ENCODE measurements at regions not wholly inside any gene's neighbourhood (a gene's known extent, or its start where the extent isn't known, plus 50 kb on each side); places are given as distances from the start of the nearest gene placed in this dataset.
"Not testable (repeated sequence)": the region's sequence is repeated elsewhere in the genome, so short reads cannot be mapped to it uniquely, and the experiment has no call there.

DNA sequence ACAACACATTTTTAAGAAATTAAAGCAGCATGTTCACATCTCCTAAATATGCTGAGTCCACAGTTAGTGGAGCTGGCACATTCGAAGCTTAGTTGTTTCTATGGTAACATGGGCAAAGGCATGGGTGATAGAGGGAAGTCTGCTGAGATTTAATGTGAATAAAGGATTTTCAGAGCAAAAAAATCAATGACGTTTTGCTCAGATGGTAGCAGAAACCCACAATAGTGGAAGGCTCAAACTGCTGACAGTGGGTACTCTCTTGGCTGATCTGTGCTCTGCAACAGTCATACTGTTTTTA lies 795.1 kb upstream of the ARPP21 start:
- no peak for FAIRE-seq

DNA sequence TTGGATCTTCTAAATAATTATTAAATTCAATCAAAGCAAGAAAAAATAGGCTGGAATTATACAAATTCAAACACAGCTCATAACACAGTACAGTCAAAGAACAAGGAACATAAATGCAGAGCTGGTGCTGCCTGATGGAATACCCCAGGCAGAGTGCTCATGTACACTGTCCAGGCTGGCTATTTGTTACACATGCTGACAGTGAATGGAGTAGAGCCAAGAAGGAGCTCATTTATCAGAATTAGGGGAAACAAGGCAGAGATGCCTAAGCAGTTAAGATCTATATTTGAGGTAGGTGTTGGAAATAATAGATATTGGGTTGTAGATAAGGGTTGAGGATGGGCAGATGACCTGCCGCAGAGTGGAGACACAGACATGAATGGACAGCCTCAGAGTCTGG lies 788.2 kb upstream of the ARPP21 start:
- FAIRE-seq, result no peak

DNA sequence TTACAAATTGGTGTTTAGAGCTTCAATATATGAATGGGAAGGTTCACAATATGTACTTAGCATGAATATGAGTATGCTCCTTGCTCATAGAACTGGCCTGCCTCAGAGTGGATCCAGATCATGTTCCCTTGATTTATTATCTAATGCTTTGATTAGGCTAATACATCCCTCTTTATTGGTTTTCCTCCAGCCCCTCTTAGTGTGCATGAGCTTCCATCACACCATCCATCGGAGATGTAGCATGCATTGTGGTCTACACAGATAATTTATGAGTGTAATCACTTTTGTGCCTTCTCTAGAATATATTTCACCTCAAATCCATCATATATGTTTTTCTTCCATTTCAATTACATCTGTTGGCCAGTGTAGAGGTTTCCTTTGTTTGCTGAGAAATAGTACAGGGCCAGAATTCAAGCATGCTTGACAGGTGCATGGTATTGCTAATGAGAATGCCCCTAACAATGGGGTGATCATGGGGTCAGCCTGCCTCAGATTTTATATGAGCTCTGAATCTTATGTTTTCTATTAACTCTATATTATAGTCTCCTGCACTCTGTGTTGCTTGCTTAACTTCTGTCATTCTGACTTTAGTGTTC lies 786.4 kb upstream of the ARPP21 start:
- no peak for FAIRE-seq

DNA sequence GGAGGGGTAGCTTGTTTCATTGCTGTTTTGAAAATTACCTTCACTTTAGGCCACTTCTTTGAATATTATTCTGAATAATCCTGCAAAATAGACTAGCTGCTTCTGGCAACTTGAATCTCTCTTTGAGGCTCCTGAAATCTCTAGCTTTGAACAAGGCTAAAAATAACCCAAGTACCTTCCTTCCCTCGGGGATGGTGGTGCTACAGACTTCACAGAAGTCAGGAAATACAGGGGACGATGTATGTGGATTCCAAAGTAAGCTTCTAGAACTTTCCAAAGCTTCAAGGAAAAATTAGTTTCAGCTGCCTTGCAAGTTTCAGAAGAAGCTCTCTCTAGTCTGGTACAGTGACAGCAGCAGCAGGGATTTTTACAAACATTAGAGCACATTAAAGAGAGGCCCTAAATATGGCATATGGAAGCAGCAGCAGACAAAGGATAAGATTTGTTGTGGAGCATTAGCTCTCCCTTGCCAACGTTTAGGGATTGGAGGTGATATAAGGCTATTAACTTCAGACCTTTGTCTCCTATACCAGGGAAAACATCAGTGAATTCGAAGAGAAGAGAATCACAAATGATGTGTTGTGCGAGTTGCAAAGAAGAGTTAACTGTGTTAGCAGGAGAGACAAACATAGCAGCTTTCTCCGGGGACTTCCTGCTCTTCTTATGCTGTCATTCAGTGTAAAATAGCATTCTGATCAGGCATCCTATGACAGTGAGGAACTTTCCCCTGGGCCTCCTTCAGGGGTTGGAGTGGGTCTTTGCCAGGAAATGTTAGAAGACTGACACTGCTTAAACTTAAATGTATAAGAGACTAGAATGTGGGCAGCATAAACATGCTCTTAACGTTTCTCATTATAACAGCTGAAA lies 783.0 kb upstream of the ARPP21 start:
- FAIRE-seq, result no peak

DNA sequence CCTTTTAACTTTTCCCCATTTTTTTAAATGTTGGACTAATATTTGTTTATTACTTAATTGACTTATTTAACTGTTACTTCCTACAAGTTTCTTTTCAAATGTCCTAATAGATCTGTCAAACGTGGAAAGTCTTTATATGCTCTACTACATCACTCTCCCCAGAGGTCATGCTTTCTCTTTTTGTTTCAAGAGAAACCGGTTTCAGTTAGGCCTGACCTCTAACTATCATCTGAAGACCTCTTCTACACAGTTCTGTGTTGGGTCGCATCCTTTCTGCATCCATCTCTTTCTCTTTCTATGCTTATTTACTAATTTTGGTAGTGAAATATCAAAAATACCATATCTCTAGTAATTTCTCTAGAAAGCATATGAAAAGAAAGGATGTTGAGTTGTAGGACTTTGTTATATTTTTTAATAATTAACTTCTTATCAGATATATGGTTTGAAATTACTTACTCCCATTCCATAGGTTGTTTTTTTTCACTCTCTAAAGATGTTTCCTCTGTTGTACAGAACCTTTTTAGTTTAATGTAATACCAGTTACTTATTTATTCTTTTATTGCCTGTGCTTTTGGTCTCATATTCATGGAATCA lies 781.2 kb upstream of the ARPP21 start:
- no peak for FAIRE-seq

DNA sequence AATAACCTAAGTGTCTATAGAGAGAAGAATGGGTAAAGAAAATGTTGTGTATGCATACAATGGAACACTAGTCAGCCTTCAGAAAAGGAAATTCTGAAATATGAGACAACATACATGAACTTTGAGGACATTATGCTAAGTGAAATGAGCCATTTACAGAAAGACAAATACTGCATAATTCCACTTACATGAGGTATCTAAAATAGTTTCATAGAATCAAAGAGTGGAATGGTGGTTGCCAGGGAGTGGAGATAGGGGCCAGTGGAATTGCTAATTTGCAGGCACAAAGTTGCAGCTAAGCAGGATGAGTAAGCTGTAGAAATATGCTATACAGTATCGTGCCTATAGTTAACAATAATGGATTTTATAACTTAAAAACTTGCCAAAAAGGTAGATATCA lies 779.6 kb upstream of the ARPP21 start:
- FAIRE-seq, result no peak

DNA sequence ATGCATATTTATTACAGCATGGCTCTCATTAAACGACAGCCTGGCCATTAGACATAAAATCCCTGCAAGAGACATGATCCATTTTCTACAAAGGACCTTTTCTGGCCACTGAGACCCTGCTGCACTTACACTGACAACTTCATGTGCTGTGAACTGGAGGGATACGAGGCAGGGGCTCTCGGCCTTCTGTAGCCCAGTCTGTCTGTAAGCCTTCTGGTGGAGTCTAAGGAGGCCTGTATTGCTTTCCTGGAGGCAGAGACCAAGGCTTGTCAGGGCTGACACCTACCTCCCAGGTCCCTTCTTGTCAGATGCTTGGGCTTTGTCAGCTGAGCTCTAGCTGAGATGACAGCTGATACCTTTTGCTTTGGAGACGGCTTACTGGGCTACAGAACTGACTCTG lies 776.9 kb upstream of the ARPP21 start:
- no peak for FAIRE-seq

DNA sequence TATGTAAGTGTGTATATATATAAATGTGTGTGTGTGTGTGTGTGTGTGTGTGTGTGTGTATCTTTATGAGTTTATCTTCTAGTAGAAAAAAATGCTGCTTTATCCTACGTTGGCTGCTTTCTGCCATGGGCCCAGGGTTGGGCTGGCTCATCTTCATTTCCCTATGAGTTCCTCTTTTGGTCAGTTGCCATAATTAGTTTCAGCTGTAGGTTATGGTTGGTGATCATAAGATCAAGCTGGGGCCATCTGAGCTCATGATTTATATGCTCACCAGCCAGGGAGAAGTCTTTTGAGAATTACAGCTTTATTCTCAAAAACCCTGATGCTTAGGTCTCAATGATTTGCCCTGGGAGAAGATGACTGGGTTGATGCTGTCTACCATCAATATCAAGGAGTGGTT lies 775.8 kb upstream of the ARPP21 start:
- no peak for FAIRE-seq

DNA sequence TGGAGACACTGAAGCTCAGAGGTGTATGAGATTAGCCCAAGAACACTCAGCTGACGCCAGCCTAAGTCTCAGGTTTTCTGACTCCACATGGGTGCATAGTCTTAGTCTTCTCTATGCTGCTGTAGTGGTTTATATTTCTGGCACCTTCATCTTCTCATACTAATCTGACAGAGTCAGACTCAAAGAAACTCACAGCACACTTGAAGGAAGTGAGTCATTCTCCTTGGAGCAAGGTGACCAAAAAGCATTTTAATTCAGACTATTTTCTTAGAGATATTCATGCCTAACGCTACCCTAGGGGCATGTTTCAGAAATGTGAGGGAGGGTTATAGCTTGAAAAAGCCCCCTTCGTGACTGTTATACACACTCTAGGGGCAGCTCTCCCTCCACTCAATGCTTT lies 775.3 kb upstream of the ARPP21 start:
- FAIRE-seq, result no peak

DNA sequence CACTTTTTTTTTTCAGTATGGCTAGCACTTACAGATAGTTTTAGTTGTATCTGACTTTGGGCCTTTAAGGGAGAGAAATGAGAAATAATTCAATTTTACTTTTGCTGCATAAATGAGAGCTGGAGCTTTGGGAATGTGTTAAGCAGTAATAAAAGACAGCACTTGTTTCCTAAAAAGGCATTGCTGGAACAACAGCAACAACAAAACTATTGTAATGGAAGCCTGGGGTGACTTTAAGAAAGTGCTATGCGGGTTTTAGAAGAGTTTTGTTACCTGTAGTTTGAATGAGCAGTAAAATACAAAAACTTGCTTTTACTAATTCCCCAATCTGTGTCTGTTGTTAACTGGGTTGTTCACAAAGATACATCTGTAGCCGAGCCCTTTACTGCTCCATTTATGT lies 774.0 kb upstream of the ARPP21 start:
- no peak for FAIRE-seq

DNA sequence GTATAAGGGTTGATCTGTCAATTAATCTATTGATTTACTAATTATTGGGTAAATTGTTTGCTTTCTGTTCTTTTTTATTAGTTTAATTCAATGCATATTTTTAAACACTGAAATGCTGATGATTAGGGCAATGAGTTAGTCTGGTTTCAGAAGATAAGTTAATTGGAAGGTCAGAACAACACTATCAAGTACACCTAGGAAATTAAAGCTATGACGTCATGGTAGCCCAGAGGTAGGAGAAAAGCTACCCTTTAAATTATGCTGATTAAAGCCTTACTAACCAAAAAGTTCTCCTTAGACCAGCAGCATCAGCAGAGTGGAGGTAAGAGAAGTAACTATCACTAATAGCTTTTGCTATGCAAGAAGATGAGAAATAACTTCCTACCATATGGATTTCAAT lies 770.4 kb upstream of the ARPP21 start:
- no peak for FAIRE-seq

DNA sequence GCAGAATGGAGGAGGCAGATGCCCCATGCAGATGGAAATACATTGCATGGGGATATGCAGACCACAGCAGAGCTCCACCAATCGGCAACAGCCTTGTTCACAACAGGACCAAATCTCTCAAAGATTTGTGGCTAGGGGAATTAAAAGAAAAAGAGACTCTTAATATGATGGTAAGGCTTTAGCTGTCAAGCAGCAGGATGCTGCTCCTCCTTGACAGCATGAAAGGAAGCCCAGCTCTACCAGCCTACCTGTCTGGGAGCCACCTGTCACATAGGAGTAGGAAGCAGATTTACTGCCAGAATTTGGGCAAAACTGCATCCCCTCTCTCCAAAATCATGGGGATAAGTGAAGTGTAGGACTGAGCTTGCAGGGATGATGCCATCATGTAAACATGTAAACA lies 769.6 kb upstream of the ARPP21 start:
- no peak for FAIRE-seq

DNA sequence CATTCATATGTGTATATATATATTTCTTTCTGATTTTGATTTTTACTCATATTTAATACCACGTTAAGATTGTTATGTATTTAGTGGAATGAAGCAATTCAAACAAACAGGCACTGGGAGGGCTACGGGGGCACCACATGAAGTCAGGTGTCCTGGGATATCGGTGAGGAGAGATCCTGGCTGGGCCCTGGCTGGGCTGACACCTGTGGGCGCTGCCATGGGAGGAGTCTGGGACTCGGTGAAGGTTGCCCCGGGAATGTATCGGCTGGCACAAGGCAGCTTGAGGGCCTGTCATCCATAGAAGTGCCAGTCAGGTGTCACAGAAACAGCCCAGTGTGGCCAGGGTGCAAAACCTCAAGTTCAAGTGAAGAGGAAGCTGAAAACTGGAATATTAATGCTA lies 766.9 kb upstream of the ARPP21 start:
- no peak for FAIRE-seq

DNA sequence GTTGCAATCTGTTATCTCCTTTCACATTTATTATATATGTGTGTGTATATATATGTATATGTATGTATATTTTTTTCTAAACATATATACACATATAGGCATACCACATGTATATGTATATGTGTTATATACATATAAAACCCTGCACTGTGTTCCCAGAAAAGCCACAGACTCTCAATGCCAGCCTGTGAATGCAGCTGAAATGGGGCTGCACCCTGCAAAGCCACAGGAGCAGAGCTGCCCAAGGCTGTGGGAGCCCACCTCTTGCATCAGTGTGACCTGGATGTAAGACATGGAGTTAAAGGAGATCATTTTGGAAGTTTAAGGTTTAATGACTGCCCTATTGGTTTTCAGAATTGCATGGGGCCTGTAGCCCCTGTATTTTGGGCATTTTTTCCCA lies 762.3 kb upstream of the ARPP21 start:
- no peak for FAIRE-seq

DNA sequence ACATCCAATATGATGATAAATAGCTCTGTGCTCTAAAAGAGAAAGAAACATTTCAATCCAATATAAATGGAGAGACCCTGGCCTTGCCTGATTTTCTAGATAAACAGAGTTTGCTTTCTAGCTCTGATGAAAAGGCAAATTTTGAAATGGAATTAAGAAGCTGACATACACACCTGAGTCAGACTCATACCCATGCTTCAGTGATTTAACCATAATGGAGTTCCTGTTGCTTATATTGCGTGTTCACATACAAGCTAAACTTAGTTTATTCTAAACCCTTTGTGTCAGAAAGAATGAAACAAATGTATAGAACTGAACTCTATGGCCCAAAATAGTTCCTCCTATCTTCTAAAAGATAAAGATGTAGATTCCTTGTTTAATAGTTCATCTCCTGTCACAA lies 760.8 kb upstream of the ARPP21 start:
- no peak for FAIRE-seq

DNA sequence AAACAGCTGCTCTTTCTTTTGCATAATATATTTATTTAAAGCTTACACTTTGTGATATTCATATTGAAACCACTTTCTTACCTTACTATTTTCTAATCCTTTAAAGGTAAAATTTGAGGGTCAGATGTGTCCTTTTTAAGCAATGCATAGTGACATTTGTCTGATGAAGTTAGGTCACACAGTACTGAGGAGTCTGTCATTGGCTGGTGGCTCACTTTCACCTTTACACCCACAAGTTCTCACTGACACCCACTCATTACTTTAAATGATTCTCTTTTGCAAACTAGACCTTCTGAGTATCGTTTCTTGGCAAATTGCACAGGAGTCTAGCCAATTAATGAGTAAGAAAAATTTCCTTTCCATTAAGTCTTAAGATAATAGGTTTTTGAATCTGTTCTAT lies 758.3 kb upstream of the ARPP21 start:
- no peak for FAIRE-seq

DNA sequence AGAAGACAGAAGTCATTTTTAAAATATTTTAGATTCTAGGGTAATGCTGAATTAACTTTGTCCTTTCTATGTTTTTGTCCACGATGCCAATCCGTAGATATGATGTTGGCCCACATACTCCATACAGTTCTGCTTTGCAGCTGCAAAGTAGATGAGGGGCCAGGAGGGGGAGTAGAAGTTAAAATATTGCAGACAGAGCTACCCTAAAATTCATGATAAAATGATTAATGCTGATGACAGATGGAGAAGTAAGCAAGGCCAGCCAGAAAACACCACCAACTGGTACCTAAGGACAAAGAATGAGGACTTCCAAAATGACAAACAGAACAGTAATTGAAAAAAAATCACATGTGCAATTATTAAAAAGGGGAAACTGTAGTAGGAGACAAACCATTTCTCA lies 756.6 kb upstream of the ARPP21 start:
- FAIRE-seq, result no peak

DNA sequence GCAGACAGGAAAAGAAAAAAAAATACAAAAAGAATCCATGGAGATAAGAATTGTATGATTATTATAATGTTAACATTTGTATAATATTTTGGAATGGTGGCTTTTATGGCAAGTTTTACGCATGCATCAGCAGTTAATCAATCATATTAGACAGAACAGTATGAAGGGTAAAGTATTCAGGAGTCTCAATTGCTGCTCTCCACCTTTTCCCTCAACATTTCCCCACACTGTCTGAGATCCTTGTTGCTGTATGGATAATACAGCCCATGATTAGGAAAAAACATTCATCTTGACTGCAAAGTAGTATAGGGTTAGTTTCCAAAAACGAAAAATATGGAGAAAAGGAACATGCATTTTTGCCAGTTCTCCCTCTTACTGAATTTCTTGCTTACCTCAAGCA lies 755.3 kb upstream of the ARPP21 start:
- no peak for FAIRE-seq

DNA sequence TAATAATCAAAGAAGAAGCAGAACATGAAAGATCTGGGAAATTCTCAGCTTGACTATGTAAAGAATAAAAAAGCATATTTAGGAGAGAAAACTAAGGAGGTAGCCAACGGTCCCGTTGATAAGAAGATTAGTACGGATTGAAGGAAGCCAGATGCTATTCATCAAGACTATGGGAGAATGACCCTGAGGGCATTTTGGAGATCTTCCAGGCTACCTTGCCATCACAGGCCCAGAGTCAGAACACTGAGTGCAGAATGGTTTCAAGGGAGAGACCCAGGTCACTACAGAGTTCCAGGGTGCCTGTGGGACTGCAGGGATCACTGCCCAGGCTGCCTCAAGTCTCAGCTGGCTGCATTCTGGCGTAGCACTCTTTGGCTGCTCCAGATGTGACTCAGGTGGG lies 752.9 kb upstream of the ARPP21 start:
- FAIRE-seq, result no peak

DNA sequence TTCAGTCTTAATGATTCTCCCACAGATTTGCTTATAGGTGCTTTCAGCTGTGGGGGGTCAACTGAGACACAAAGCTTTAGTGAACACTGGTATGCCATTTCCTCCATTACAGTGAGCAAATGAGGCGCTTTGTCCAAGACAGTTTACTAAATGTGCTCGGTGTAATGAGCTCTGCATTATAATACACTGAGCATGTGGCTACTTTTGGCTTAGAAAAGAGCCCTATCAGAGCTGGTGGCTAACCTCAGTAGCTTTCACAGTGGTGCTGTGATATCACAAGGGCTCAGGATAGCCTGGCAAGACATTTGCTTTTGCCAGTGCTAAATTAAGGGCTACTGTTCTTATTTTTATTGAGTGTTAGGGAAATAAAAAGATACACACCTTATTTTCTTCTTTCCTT lies 749.7 kb upstream of the ARPP21 start:
- FAIRE-seq, result no peak

DNA sequence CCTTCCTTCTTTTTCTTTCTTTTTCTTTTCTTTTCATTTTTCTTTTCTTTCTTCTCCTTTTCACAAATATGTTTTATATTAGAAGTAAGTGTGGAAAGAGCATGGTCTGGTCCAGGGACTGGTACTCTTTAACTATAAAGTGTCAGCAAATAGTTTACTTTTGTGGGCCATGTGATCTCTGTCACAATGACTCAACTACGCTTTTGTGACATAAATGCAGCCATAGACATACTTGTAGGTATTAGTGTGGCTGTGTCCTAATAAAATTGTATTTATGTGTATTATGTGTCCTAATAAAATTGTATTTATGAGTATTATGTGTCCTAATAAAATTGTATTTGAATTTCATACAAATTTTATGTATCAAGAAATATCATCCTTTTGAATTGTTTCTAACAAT lies 749.1 kb upstream of the ARPP21 start:
- FAIRE-seq, result no peak

DNA sequence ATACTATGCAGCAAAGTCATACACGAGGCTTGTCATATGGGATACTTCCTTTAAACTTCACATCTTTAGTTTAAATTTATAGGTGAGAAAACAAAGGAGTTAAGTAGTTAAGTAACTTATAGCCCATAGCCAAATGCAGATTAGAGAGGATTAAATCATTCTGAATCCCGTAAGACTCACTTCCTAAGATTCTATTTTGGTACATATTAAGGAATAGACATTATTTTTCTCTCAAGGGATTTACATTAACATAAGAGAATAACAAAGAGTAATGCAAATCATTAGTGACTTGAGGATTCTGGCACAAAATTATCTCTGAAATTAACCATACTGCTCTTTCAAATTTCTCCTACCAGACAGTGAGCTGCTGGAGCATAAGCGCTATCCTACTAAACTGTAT lies 747.4 kb upstream of the ARPP21 start:
- no peak for FAIRE-seq

DNA sequence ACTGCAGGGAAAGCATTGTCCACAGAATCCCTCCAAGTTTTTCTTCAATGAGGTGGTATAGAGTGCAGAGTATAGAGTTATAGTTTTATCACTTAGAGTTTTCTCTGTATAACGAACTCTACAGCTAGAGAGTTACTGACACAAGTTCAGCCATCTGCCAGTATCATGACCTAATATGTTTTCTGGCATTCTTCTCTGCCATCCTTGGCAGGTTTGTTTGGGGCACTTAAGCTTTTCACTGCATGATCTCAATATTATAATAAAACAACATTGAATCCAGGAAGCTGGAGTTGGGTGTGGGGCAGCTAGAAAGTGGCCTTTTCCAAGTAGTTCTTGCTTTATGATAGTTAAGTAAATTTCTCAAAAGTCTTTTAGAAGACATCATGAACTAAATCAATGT lies 743.5 kb upstream of the ARPP21 start:
- no peak for FAIRE-seq

DNA sequence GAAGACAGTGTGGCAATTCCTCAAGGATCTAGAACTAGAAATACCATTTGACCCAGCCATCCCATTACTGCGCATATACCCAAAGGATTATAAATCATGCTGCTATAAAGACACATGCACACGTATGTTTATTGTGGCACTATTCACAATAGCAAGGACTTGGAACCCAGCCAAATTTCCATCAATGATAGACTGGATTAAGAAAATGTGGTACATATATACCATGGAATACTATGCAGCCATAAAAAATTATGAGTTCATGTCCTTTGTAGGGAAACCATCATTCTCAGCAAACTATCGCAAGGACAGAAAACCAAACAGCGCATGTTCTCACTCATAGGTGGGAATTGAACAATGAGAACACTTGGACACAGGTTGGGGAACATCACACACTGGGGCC lies 729.6 kb upstream of the ARPP21 start:
- not testable (repeated sequence) for FAIRE-seq

DNA sequence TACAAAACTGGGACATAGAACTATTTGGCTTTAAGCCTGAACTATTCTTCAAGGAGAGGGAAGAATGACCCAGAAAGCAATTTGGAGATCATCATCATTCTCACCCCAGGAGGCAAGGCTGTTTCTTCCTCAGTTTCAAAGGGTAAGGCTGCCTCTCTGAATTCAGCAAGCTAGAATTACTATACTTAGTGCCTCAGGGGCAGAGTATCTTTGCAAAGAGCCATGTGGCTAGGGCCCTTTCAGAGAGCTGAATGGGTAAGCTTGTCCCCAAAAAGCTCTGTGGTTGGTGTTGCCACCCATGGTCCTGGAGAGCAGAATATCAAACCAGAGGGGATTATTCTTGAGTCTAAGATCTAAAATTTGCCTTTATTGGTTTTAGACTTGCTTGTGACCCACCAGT lies 720.3 kb upstream of the ARPP21 start:
- no peak for FAIRE-seq

Measured in endometrium (tissue), 2 donors.